HCT116 (cell line): ENCODE measurements at regions not wholly inside any gene's neighbourhood (a gene's known extent, or its start where the extent isn't known, plus 50 kb on each side); places are given as distances from the start of the nearest gene placed in this dataset.
"Not testable (repeated sequence)": the region's sequence is repeated elsewhere in the genome, so short reads cannot be mapped to it uniquely, and the experiment has no call there.

Experiments used
- ATF3 ChIP-seq: IDR thresholded peaks from 2 replicates; pipeline ENCODE4 v1.6.1; 2012
- CEBPB ChIP-seq: IDR thresholded peaks from 2 replicates; pipeline ENCODE4 v1.6.1; 2012; ENCODE audit warnings: low read depth
- CTCF ChIP-seq, 3 experiments: fragments of 200-600 bp in 1 of 3; sonication (generic) in 1 of 3; IDR thresholded peaks in 2 of 3; conservative IDR thresholded peaks in 1 of 3; 2 replicates each; pipeline ENCODE4 v1.5.1; 2012 to 2017; ENCODE audit warnings: low read depth in 2 of 3, low read length in 2 of 3, antibody characterized with exemption in 1 of 3, borderline replicate concordance in 1 of 3, control low read depth in 1 of 3, mild to moderate bottlenecking in 1 of 3, mixed read lengths in 1 of 3, mixed run types in 1 of 3, moderate library complexity in 1 of 3; ENCODE audit not compliant: insufficient read depth in 1 of 3
- EZH2 ChIP-seq: fragments of 200-600 bp; sonication (generic); IDR thresholded peaks from 2 replicates; pipeline ENCODE4 v1.6.1; 2017; ENCODE audit warnings: antibody characterized with exemption, mixed run types
- EZH2phosphoT487 ChIP-seq: fragments of 200-600 bp; IDR thresholded peaks from 2 replicates; pipeline ENCODE4 v1.6.1; 2018; ENCODE audit warnings: antibody characterized with exemption, borderline replicate concordance
- FOSL1 ChIP-seq: IDR thresholded peaks from 2 replicates; pipeline ENCODE4 v1.6.1; 2012; ENCODE audit warnings: low read depth
- POLR2A ChIP-seq: IDR thresholded peaks from 2 replicates; pipeline ENCODE4 v1.7.0; 2011; ENCODE audit warnings: borderline replicate concordance; ENCODE audit not compliant: insufficient read depth, insufficient read length; ENCODE audit errors: extremely low read depth
- POLR2AphosphoS5 ChIP-seq: IDR thresholded peaks from 2 replicates; pipeline ENCODE4 v1.6.1; 2011; ENCODE audit warnings: mild to moderate bottlenecking, low read depth, low read length, moderate library complexity
- RAD21 ChIP-seq: IDR thresholded peaks from 2 replicates; pipeline ENCODE4 v1.6.1; 2012; ENCODE audit warnings: low read depth, mild to moderate bottlenecking
- REST ChIP-seq: IDR thresholded peaks from 2 replicates; pipeline ENCODE4 v1.6.1; 2012; ENCODE audit warnings: low read depth
- SP1 ChIP-seq: IDR thresholded peaks from 2 replicates; pipeline ENCODE4 v1.6.1; 2012; ENCODE audit warnings: low read depth
- SRF ChIP-seq: IDR thresholded peaks from 2 replicates; pipeline ENCODE4 v1.6.1; 2012; ENCODE audit warnings: low read depth
- TCF7L2 ChIP-seq: IDR thresholded peaks from 2 replicates; pipeline ENCODE4 v1.7.0; 2011; ENCODE audit warnings: borderline replicate concordance, inconsistent platforms; ENCODE audit not compliant: insufficient read depth, insufficient read length; ENCODE audit errors: extremely low read depth
- ZFX ChIP-seq: fragments of 450-650 bp; IDR thresholded peaks from 2 replicates; pipeline ENCODE4 v1.6.1; 2017

- TF ChIP-seq CTCF (IDR thresholded peaks at IDR 0.05 in 2 of 3, conservative IDR thresholded peaks at IDR 0.05 in 1 of 3; ENCODE audit: borderline replicate concordance in 1 of 3, insufficient read depth in 1 of 3, low read depth in 2 of 3, low read length in 2 of 3); ZFX; SRF; ATF3; SP1; REST; CEBPB; POLR2A; POLR2AphosphoS5; FOSL1; RAD21; EZH2; EZH2phosphoT487; TCF7L2: not testable (repeated sequence)
These were observed 716.4 kb upstream of the GOT2 start for GRCh38 chr16:59450513-59450912.
